HG03064 (cell line): ENCODE measurements at regions not wholly inside any gene's neighbourhood (a gene's known extent, or its start where the extent isn't known, plus 50 kb on each side); places are given as distances from the start of the nearest gene placed in this dataset.

Experiments
- ATAC-seq: cut with Tn5 transposase; IDR thresholded peaks from one replicate; pipeline ENCODE4 v1.9.1; 2021; ENCODE audit warnings: low read depth; ENCODE audit not compliant: unreplicated experiment

GRCh38 chr2:18848646-18849045, 259.3 kb upstream of the NT5C1B start:
- ATAC-seq, result no peak

GRCh38 chr2:18845854-18846445, 256.6 kb upstream of the NT5C1B start:
- ATAC-seq, result no peak

GRCh38 chr2:18842836-18843235, 253.5 kb upstream of the NT5C1B start:
- no peak for ATAC-seq

GRCh38 chr2:18841248-18842150, 252.1 kb upstream of the NT5C1B start:
- ATAC-seq, result no peak

- no peak for ATAC-seq
Measured at GRCh38 chr2:18837240-18837639, 247.9 kb upstream of the NT5C1B start.

- no peak for ATAC-seq
Measured at GRCh38 chr2:18836436-18836835, 247.1 kb upstream of the NT5C1B start.

- no peak for ATAC-seq
Measured at GRCh38 chr2:18835787-18836186, 246.4 kb upstream of the NT5C1B start.

- ATAC-seq, result no peak
Measured at GRCh38 chr2:18834341-18834740, 245.0 kb upstream of the NT5C1B start.

- no peak for ATAC-seq
Measured at GRCh38 chr2:18833941-18834340, 244.6 kb upstream of the NT5C1B start.

GRCh38 chr2:18831916-18832510, 242.6 kb upstream of the NT5C1B start:
- no peak for ATAC-seq

- no peak for ATAC-seq
Measured at GRCh38 chr2:18830962-18831361, 241.6 kb upstream of the NT5C1B start.

- no peak for ATAC-seq
Measured at GRCh38 chr2:18829976-18830375, 240.6 kb upstream of the NT5C1B start.

GRCh38 chr2:18829251-18829902, 240.0 kb upstream of the NT5C1B start:
- ATAC-seq, result no peak

GRCh38 chr2:18828296-18828695, 238.9 kb upstream of the NT5C1B start:
- ATAC-seq, result no peak

- ATAC-seq, result no peak
Measured at GRCh38 chr2:18825838-18826237, 236.5 kb upstream of the NT5C1B start.

GRCh38 chr2:18824915-18825314, 235.5 kb upstream of the NT5C1B start:
- ATAC-seq, result no peak

- no peak for ATAC-seq
Measured at GRCh38 chr2:18824325-18824790, 235.0 kb upstream of the NT5C1B start.

- no peak for ATAC-seq
Measured at GRCh38 chr2:18821431-18821830, 232.1 kb upstream of the NT5C1B start.

- no peak for ATAC-seq
Measured at GRCh38 chr2:18820966-18821365, 231.6 kb upstream of the NT5C1B start.

- ATAC-seq, result no peak
Measured at GRCh38 chr2:18819566-18819965, 230.2 kb upstream of the NT5C1B start.

- no peak for ATAC-seq
Measured at GRCh38 chr2:18814387-18814786, 225.0 kb upstream of the NT5C1B start.
